ENCODE measurements at regions not wholly inside any gene's neighbourhood (a gene's known extent, or its start where the extent isn't known, plus 50 kb on each side); places are given as distances from the start of the nearest gene placed in this dataset.

DNA sequence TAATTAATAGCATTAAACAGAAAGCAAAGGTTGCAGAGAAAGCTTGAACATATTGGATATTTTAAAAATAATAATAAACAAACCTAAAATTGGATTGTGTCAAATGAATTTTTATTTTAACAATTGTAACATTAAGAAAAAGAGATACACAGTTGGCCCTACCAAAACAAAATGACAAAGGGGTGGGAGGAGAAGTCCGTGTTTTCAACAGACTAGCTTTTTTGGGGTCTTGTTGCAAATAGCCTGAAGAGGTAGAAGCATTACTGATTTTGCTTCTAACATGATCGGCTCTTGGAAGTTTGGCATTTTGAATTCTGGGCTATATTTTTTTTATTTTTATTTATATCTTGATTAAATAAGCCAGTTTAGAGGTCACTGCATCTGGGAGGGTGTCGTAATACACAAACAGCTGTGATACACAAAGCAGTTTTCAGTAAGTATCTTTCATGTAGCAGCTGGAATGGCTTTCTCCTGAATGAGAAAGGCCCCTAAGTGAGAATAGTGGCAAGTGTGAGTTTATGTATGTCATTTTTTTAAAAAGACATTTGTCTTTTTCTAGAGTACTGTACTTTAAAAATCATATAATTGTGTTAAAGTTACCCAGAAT lies 85.5 kb upstream of the ZNF217 start:
- Histone ChIP-seq H3K36me3 (ENCODE audit: control insufficient read depth, insufficient read depth, low read length) (no peaks in the 10 kb centered on the region), H3K4me2 (ENCODE audit: low read length) (no peak overlapping the region), H2AFZ (peak overlapping the region; percentile 85), H3K4me3 (ENCODE audit: low read depth, low read length) (no peak overlapping the region), H3K9ac (no peak overlapping the region), H3K4me1 (peaks cover 21% of the 10 kb centered on the region), H3K27me3 (ENCODE audit: control insufficient read depth, insufficient read depth, low read length) (no peaks in the 10 kb centered on the region), H3K79me2 (no peaks in the 10 kb centered on the region), H3K9me3 (ENCODE audit: control insufficient read depth, low read length) (no peaks in the 10 kb centered on the region), H3K27ac (no peak overlapping the region)
- TF ChIP-seq, protein P1, sequence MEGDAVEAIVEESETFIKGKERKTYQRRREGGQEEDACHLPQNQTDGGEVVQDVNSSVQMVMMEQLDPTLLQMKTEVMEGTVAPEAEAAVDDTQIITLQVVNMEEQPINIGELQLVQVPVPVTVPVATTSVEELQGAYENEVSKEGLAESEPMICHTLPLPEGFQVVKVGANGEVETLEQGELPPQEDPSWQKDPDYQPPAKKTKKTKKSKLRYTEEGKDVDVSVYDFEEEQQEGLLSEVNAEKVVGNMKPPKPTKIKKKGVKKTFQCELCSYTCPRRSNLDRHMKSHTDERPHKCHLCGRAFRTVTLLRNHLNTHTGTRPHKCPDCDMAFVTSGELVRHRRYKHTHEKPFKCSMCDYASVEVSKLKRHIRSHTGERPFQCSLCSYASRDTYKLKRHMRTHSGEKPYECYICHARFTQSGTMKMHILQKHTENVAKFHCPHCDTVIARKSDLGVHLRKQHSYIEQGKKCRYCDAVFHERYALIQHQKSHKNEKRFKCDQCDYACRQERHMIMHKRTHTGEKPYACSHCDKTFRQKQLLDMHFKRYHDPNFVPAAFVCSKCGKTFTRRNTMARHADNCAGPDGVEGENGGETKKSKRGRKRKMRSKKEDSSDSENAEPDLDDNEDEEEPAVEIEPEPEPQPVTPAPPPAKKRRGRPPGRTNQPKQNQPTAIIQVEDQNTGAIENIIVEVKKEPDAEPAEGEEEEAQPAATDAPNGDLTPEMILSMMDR (IDR thresholded peaks at IDR 0.05), result no peak

DNA sequence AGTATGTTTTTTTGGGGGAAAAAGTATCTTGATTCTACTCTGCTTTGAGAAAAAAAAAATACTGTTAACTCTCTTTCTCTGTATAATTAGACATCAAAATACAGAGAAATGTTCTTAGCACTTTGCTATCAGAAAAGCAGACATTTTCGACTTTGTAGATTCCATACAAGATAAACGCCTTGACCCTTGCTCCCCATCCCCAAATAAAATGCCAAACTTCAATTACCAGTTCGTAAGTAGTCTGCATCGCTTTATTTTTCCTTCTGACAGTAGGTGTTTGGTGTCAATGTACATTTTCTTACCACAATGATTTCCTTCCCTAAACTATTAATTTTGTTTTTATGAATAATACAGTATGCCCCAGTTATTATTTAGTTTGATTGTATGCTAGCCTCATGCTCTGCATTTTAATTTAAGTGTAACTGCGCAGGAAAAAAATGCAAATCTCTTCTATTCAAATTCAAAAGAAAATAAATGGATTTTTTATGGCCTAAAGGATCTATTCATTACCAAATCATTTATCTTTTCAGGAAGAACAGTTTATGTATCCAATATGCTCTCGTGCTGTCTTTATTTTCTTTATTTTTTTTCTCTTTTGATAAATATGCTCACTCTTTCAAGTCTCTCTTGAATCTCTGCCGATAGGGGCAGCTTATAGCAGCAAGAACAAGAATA lies 84.8 kb upstream of the ZNF217 start:
- H2AFZ ChIP-seq, result peak overlapping the region; percentile 85
- TF ChIP-seq, protein P1 (IDR thresholded peaks at IDR 0.05), result peak; percentile 20
- no peaks in the 10 kb centered on the region for H3K27me3 ChIP-seq (ENCODE audit: control insufficient read depth, insufficient read depth, low read length)
- peaks cover 21% of the 10 kb centered on the region for H3K4me1 ChIP-seq
- H3K4me2 ChIP-seq (ENCODE audit: low read length), result peak overlapping the region; percentile 44
- no peak overlapping the region for H3K27ac ChIP-seq
- no peaks in the 10 kb centered on the region for H3K79me2 ChIP-seq
- no peaks in the 10 kb centered on the region for H3K9me3 ChIP-seq (ENCODE audit: control insufficient read depth, low read length)
- no peak overlapping the region for H3K9ac ChIP-seq
- H3K4me3 ChIP-seq (ENCODE audit: low read depth, low read length), result peak overlapping the region; percentile 0
- no peaks in the 10 kb centered on the region for H3K36me3 ChIP-seq (ENCODE audit: control insufficient read depth, insufficient read depth, low read length)

DNA sequence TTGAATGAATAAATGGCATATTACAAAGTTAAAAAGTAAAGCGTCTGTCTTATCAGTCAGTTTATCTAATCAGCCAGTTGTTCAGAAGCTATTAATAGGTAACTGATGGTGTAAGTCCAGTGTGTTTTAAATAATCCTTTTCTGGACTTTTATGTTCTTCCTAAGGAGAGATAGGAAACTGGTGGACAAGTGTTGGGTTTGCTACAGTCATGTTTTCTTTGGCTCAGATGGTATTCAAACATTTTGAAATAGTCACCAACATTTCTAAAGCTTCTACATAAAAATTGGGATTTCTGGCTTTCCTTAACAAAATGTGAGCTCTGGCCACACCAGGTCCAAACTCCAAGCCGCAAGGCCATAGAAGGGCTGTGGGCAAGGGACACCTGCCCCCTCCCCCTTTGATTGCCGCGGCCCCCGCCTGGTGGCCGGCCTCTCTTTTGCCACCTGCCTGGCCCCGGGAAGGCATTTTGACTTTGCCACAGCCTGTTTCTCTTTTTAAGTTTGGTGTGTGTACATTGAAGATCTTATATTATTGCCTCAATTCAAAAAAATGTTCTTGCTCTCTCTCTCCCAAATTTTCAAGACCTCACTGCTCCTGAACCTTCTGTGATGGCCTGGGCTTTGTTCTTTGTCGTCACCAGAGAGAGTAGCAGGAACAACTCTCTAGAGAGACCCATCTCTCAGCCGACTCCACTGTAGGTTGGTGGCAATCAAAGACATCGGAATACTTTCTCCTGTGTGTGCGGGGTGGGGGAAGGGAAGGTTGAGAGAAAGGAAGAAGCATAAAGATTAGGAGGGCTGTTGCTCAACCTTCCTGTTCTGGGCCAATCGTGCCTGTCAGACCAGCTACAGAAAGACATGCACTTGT lies 84.0 kb upstream of the ZNF217 start:
- Histone ChIP-seq H3K4me3 (ENCODE audit: low read depth, low read length) (peak overlapping the region; percentile 0), H3K9ac (no peak overlapping the region), H3K27ac (peak overlapping the region; percentile 24), H3K27me3 (ENCODE audit: control insufficient read depth, insufficient read depth, low read length) (no peaks in the 10 kb centered on the region), H3K36me3 (ENCODE audit: control insufficient read depth, insufficient read depth, low read length) (no peaks in the 10 kb centered on the region), H3K79me2 (no peaks in the 10 kb centered on the region), H2AFZ (peak overlapping the region; percentile 79), H3K4me2 (ENCODE audit: low read length) (peak overlapping the region; percentile 44), H3K4me1 (peaks cover 21% of the 10 kb centered on the region), H3K9me3 (ENCODE audit: control insufficient read depth, low read length) (no peaks in the 10 kb centered on the region)
- TF ChIP-seq, protein P1 (IDR thresholded peaks at IDR 0.05), result peak; percentile 4

DNA sequence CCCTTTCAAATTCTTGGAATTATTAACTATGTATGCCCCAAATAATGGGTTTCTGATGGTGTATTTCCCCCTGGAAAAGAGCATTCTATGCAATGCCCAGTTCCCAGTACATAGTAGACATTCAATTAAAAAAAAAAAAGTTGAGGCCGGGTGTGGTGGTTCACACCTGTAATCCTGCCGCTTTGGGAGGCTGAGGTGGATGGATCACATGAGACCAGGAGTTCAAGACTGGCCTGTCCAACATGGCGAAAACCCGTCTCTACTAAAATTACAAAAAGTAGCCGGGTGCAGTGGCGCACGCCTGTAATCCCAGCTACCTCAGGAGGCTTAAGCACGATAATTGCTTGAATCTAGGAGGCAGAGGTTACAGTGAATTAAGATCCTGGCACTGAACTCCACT lies 83.3 kb upstream of the ZNF217 start:
- Histone ChIP-seq H3K79me2 (no peaks in the 10 kb centered on the region), H2AFZ (no peak overlapping the region), H3K27me3 (ENCODE audit: control insufficient read depth, insufficient read depth, low read length) (no peaks in the 10 kb centered on the region), H3K9ac (no peak overlapping the region), H3K4me2 (ENCODE audit: low read length) (no peak overlapping the region), H3K36me3 (ENCODE audit: control insufficient read depth, insufficient read depth, low read length) (no peaks in the 10 kb centered on the region), H3K4me1 (peaks cover 21% of the 10 kb centered on the region), H3K4me3 (ENCODE audit: low read depth, low read length) (no peak overlapping the region), H3K9me3 (ENCODE audit: control insufficient read depth, low read length) (no peaks in the 10 kb centered on the region), H3K27ac (no peak overlapping the region)
- TF ChIP-seq, protein P1 (IDR thresholded peaks at IDR 0.05), result no peak

All from parathyroid adenoma (tissue), 2 donors.